ENCODE measurements at regions not wholly inside any gene's neighbourhood (a gene's known extent, or its start where the extent isn't known, plus 50 kb on each side); places are given as distances from the start of the nearest gene placed in this dataset.

DNA sequence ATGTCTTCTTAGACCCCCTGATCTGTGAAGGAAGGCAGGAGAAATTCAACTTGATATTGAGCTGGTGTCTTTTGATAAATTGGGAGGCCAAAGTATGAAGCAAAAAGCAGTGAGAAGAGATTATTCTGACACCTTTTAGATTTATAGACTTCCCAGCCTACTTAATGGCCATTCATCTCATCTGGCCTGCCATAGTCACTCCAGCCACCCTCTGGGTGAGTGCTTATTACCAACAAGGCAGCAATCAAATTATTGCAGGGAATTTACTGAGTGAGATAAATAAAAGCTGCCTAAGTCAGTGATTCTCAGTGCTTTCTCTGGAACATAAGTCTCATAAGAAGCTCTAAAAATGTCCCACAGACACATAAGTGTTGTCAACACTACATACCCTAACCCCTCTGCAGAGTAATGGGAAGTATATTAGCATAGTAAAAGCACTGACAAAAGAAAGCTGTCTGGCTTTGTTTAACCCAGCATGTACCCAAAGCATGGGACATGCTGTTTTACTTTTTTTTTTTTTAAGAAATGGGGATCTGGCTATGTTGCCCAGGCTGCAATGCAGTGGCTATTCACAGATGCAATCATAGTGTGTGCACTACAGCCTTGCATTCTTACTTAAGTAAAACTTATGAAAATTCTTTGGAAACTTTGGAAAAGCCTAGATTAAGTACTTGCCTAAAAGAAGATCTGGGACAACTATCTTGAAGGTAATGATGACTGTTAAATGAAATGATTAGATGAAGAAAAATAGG is 725.3 kb downstream of the TUSC7 start:
- TF ChIP-seq ELF4 (IDR thresholded peaks at IDR 0.05): no peak
- no peak for TF ChIP-seq TARDBP (IDR thresholded peaks at IDR 0.05)
- no peak for TF ChIP-seq SP1 (IDR thresholded peaks at IDR 0.05)
- TF ChIP-seq FOXA1 (IDR thresholded peaks at IDR 0.05): no peak
- no peak for TF ChIP-seq ARNT (IDR thresholded peaks at IDR 0.05)
- TF ChIP-seq HDGF (IDR thresholded peaks at IDR 0.05; ENCODE audit: borderline replicate concordance): no peak
- no peak for TF ChIP-seq L3MBTL2 (conservative IDR thresholded peaks at IDR 0.05)
- peak; percentile 73 for TF ChIP-seq ZNF384 (IDR thresholded peaks at IDR 0.05)
- TF ChIP-seq LEF1 (IDR thresholded peaks at IDR 0.05; ENCODE audit: borderline replicate concordance): no peak
- no peak for TF ChIP-seq FOXK2 (IDR thresholded peaks at IDR 0.05)
- no peak for TF ChIP-seq CTBP1 (IDR thresholded peaks at IDR 0.05; ENCODE audit: borderline replicate concordance)
- no peak for TF ChIP-seq FOXM1 (IDR thresholded peaks at IDR 0.05; ENCODE audit: borderline replicate concordance)
